HG03378 (cell line): ENCODE measurements at regions not wholly inside any gene's neighbourhood (a gene's known extent, or its start where the extent isn't known, plus 50 kb on each side); places are given as distances from the start of the nearest gene placed in this dataset.

ENCODE experiments used
- ATAC-seq: cut with Tn5 transposase; IDR thresholded peaks from one replicate; pipeline ENCODE4 v1.9.1; 2021; ENCODE audit warnings: mild to moderate bottlenecking, moderate library complexity; ENCODE audit not compliant: unreplicated experiment

- ATAC-seq, result no peak
Observed at GRCh38 chr4:126935801-126936200, 697.0 kb upstream of the INTU start.

GRCh38 chr4:126937342-126937741 lies 695.4 kb upstream of the INTU start:
- ATAC-seq, result no peak

- ATAC-seq, result no peak
Observed at GRCh38 chr4:126937846-126938422, 694.8 kb upstream of the INTU start.

DNA sequence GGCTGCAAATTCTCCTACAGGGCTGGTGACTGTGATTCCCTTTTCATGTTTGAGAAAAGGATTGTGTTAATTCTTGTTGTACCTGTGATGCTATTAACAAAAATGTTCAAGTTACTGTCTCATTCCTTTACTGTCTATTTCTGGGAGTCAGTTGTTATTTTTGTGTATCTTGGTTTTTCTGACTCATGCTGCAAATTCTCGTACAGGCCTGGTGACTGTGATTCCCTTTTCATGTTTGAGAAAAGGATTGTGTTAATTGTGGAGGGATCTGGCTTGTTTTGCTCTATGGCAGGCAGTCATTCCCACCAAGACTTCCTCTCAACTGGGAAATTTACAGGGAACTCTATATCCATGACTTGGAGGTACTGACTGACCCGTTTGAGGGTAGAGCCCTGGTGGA lies 693.4 kb upstream of the INTU start:
- no peak for ATAC-seq

DNA sequence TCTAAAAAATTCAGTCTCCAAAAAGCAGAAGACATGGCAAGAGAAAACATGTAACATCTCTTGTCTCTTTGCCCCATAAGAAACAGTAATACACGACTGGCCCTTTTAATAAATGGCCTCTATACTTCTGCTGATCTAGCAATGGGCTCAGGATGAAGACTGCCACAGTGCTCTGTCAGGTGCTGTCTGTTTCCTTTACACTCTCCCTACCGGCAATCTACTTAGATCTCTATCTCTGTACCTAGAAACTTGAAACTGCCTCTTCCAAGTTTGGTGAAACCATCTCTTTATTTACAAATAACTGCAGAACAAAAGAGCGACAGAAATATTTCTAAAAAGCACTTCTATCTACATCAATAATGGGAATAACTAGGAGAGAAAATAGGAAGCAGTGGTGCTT lies 685.2 kb upstream of the INTU start:
- ATAC-seq, result no peak

- ATAC-seq, result no peak
Observed at GRCh38 chr4:126954537-126955291, 678.0 kb upstream of the INTU start.

DNA sequence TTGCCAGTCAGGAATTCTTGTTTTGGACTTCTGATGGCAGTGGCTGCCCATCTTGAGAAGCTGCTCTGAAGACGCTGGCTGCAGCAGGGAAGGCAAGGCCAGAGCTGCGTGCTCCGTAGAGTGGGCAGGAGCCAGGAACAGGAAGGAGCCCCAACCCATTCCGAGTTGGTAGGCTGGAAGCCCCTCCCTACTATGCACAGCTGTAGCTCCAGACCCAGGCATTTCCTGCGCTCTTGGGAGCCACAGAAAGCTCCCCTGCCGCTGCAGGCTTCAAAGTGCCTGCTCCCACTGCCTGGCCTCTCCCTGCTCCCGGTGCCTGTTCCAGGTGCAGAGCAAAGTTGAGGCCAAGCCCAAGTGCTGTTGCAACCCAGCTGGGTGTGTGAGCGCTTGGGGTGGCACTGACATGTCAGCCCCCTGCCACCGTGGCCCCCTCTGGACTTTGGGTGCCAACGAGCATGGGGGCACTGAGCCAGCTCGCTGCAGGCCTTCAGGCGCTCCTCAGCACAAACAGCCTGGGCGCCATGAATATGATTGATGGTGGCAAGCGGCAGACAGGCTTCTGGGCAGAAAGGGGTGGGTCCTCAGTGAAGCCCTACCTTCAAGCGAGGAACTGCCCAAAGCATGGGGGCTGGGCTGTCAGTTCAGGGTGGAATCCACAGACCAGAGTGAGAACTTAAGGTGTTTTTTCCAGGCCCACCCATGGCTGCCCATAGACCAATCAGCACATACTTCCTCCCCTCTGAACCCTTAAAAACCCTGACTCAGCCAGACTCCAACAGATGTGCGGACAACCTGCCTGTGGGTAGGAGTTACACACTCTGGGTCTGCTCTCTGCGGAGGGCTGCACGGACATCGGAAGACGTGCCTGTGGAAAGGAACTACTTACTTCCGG lies 677.2 kb upstream of the INTU start:
- no peak for ATAC-seq

DNA sequence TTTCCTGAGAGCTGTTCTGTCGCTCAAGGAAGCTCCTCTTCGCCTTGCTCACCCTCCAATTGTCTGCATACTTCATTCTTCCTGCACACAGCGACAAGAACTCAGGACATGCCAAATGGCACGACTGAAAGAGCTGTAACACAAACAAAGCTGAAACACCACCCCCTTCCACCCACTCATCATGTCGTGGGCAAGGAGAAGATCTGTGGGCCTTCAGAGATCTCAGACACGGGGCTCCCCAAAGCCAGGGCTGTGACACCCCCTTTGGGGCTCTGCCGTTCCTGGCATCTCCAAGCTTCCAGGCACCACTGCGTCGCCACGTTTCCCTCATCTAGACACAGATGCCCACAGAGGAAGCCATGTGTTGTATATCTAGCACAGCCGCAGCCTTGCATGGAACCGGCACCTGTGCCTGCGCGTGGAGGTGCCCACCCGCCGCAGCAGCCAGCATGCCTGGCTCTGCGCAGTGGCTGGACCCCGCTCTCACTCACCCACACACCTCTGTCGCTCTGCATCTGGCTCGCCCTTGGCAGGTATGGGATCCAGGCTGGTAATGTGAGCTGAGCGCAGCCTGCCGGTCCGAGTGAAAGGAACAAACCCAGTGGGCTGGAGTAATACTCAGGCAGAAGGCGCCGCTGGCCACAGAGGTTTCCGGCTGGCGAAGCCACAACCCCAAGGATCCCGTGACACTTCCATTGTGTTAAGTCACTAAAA lies 676.4 kb upstream of the INTU start:
- no peak for ATAC-seq

DNA sequence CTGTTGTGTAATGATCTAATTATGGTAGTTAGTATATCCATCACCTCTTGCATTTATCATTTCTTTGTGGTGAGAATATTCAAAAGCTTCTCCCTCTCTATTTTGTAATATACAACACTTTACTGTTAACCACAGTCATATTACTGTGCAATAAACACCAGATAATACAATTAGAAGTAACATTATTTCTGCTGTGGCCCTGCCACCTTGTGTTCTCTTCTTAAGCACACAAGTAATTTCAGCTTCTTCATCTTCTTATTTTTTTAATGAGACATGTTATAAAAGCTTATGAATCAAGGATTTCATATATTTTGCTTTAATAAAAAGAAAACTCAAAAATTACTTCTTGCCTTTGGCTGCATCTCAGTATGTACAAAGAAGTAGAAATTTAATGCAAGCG lies 675.2 kb upstream of the INTU start:
- no peak for ATAC-seq

DNA sequence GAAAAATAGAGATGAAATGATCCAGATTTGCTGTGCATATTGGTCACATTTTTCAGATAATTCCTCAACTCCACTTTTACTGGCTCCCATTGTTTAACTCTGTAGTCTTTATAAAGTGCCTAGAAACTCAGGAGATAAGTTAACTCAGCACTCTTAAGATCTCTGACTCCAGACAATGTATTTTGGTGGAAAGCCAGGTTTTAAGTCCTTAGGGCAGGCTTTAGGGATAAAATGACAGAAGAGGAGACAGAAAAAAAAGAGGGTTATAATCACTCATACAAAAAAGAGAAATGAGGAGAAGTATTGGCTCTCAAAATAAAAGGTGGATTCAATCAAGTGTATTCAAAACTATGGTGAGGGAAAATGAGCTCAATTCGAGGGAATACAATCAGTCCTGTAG lies 674.8 kb upstream of the INTU start:
- ATAC-seq, result no peak

DNA sequence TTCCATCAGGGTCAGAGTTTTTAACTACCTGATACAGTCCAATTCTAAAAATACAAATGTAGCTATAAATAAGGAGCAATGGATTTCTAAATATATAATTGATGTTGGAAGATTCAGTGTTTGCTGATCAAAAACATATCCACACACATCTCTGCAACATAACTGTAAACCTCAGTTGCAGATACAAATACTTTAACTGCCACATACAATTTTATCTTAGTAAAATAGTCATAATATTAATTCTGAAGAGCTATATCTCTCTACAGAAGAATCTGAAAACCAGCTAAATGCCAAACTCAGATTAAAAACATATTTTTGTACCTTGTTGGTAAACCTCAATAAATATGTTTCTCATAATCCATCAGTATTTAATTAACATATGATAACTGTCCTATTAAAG lies 674.3 kb upstream of the INTU start:
- no peak for ATAC-seq

DNA sequence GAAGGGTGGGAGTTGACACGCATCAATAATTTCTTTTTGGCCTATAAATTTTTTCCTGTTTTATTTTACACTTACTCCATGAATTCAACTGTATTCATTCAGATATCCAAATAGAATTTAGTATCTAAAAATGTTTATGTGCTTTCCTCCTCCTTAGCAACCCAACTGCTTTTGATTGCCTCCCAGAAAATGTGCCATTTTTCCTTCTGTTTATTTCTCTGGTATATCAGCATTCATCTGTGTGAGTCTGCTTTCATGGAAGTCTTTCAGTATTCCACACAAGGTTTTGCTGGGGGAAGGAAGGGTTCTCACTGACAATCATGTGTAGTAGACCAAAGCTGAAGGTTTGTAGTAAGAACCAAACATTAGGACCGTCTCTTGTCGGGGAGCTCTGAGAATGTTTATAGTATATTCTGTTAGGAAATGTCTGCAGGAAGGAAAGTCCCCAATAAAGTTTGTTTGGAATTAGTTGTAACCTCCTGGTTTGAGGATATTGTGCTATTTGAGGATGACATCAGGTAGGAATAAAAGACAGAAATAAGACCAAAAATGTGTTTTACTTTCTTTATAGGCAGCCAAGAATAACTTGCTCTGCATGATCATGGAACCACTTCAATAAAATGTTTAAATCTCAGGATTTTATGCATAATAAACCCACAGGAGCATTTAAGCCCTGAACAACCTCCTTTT lies 673.6 kb upstream of the INTU start:
- no peak for ATAC-seq

GRCh38 chr4:126960760-126961159 lies 672.0 kb upstream of the INTU start:
- ATAC-seq, result no peak

DNA sequence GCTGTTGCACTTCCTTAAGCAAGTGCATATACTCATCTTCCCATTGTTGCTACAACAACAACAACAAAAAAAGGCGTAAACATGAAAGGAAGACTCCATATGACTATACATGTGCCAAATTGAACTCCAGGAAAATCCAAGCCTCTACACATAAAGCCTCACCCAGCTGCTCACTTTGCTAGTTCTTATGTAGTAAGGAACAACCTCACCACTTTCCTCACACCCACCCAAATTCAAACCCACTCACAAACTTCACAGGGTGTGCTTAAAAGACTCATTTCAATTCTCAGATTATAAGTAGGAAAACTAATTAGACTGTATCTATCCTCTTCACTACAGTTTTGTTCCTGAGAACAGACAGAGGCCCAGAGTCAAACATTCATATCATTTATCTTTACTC lies 671.1 kb upstream of the INTU start:
- ATAC-seq, result no peak

DNA sequence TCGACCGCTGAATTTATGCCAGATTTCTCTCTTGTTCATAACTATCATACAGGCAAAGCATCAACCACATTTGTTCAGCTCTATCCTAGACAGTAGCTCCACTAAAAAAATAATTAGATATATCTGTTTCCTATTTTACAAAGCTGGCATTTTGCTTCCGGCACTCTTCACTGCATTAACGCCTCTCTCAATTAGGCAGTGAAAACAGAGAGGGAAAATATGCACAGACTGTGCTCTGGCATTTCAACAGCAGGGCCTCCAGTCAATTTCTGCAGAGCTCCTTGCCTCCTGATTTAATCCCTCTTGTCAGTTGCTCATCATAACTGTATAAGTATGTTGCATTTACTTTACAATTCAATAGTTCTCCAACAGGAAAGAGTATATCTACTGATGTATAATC lies 666.9 kb upstream of the INTU start:
- ATAC-seq, result no peak

GRCh38 chr4:126969360-126970235 lies 663.2 kb upstream of the INTU start:
- ATAC-seq, result no peak

- ATAC-seq, result no peak
Observed at GRCh38 chr4:126973201-126973600, 659.6 kb upstream of the INTU start.

DNA sequence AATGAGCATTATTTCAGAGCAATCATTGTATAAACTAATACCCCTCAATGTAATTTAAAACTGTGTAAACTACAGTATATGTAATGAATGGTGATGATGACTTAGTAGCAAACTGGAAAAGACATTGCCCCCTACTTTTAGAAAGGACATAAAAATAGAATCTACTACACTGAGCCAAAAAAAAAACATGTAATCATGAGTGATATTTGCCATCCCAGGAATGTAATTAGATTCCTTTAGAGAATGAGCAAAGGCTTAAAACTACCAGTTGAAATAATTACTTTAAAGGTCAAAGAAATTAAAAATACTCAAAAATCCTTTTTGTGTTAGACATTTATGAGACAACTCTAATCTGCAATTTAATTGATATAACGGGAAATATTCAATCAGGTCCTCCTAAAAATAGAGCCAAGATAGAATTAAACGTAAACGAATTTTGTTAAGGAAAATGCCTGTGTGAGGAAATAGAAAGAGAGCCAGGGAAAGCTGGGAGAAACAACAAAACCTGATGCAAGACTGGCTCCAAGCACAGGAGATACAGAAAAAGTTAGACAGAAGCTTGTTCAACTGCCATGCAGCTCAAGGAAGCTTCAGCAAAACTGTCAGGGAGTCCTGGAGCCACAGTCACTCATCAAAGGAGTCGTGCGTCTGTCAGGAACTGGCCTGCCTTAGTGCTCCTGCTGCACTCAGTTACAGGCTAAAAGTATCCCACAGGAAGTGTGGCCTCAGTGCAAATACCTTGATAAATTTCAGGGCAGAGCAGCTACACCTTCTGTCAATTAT lies 655.7 kb upstream of the INTU start:
- ATAC-seq, result no peak

DNA sequence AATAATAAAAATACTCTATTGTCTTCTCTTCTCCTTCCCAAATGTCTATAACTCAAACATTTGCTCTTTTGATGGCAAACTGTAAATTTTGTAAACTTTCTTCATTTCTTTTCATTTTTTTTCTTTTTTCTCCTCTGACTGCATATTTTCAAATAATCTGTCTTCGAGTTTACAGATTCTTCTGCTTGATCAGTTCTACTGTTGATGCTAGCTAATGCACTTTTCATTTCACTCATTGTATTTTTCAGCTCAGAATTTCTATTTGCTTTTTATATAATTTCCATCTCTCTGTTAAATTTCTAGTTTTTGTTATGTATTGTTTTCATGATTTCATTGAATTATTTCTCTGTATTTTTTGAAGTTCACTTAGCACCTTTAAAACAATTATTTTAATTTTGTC lies 646.8 kb upstream of the INTU start:
- ATAC-seq, result no peak
